ENCODE measurements at regions not wholly inside any gene's neighbourhood (a gene's known extent, or its start where the extent isn't known, plus 50 kb on each side); places are given as distances from the start of the nearest gene placed in this dataset.

DNA sequence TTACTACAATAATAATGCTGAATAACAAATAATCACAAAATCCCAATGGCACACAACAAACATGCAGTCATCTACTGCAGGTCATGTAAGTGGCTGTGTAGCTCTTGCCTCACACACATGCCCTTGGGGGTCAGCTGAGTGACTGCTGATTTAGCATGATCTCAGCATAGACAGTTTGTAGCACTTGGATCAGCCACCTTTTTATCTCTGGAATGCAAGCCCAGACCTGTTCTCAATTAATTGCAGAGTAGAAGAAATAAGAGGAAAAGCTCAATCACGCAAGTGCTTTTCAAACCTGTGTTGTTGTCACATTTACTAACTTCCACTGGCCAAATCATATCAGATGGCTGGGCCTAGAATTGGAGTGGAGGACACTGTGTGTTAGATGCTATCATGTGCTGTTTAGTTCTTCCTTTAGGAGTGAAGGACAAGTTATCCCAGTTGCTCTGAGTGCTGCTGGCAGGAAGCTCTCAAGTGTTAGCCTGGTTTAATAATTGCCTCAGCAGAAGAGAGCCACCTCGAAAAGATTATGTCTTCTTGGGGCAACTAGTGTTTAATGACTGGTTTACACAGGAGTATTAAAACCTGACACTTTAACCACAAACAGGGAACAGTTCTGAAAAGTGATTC lies 128.3 kb upstream of the EPHA5 start:
- TF ChIP-seq POLR2AphosphoS5 (IDR thresholded peaks at IDR 0.05; ENCODE audit: low read depth, low read length) (no peak), TCF7L2 (IDR thresholded peaks at IDR 0.05; ENCODE audit: low read depth, low read length) (no peak), SIN3A (IDR thresholded peaks at IDR 0.05; ENCODE audit: borderline replicate concordance, insufficient read depth, low read depth, low read length) (no peak)
- TF ChIP-seq, protein P1, sequence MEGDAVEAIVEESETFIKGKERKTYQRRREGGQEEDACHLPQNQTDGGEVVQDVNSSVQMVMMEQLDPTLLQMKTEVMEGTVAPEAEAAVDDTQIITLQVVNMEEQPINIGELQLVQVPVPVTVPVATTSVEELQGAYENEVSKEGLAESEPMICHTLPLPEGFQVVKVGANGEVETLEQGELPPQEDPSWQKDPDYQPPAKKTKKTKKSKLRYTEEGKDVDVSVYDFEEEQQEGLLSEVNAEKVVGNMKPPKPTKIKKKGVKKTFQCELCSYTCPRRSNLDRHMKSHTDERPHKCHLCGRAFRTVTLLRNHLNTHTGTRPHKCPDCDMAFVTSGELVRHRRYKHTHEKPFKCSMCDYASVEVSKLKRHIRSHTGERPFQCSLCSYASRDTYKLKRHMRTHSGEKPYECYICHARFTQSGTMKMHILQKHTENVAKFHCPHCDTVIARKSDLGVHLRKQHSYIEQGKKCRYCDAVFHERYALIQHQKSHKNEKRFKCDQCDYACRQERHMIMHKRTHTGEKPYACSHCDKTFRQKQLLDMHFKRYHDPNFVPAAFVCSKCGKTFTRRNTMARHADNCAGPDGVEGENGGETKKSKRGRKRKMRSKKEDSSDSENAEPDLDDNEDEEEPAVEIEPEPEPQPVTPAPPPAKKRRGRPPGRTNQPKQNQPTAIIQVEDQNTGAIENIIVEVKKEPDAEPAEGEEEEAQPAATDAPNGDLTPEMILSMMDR (IDR thresholded peaks at IDR 0.05), result no peak
- TF ChIP-seq, protein P2, sequence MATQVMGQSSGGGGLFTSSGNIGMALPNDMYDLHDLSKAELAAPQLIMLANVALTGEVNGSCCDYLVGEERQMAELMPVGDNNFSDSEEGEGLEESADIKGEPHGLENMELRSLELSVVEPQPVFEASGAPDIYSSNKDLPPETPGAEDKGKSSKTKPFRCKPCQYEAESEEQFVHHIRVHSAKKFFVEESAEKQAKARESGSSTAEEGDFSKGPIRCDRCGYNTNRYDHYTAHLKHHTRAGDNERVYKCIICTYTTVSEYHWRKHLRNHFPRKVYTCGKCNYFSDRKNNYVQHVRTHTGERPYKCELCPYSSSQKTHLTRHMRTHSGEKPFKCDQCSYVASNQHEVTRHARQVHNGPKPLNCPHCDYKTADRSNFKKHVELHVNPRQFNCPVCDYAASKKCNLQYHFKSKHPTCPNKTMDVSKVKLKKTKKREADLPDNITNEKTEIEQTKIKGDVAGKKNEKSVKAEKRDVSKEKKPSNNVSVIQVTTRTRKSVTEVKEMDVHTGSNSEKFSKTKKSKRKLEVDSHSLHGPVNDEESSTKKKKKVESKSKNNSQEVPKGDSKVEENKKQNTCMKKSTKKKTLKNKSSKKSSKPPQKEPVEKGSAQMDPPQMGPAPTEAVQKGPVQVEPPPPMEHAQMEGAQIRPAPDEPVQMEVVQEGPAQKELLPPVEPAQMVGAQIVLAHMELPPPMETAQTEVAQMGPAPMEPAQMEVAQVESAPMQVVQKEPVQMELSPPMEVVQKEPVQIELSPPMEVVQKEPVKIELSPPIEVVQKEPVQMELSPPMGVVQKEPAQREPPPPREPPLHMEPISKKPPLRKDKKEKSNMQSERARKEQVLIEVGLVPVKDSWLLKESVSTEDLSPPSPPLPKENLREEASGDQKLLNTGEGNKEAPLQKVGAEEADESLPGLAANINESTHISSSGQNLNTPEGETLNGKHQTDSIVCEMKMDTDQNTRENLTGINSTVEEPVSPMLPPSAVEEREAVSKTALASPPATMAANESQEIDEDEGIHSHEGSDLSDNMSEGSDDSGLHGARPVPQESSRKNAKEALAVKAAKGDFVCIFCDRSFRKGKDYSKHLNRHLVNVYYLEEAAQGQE (IDR thresholded peaks at IDR 0.05; ENCODE audit: insufficient read depth in 1 of 2, low read depth in 2 of 2, low read length in 1 of 2), result no peak

Data from Panc1 (cell line).